HG03060 (cell line): ENCODE measurements at regions not wholly inside any gene's neighbourhood (a gene's known extent, or its start where the extent isn't known, plus 50 kb on each side); places are given as distances from the start of the nearest gene placed in this dataset.

Experiments
- ATAC-seq: cut with Tn5 transposase; IDR thresholded peaks from one replicate; pipeline ENCODE4 v1.9.1; 2021; ENCODE audit warnings: low read depth, moderate number of reproducible peaks; ENCODE audit not compliant: unreplicated experiment

DNA sequence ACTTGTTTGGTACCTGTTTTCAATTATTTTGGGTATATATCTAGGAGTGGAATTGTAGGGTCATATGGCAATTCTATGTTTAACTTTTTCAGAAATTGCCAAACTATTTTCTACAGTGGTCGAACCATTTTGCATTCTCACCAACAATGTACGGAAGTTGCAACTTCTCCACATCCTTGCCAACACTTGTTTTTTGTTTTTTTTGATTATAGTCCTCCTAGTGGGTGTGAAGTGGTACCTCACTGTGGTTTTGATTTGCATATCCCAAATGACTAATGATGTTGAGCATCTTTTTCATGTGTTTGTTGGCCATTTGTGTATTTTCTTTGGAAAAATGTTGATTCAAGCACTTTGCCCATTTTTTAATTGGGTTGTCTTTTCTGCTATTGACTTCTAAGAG lies 122.1 kb downstream of the RPS24 start:
- ATAC-seq, result no peak

DNA sequence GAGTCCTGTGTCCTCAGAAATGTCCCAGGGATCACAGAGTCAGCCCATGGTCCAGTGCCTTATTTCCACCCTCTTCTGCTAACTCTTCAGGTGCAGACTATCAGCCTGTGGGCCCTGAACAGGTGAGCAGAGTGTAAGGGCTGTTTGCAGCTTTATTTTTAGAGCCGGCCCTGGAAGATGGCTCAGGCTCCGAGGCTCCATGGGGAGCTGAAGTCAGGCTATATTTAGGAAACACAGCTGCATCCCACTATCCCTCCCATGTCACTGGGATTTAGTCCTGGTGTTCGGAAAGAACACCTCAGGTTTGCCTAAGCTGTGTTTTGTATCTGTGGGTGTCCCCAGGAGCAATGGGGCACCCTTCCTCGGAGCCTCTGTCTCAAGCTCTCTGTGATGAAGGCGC lies 126.9 kb downstream of the RPS24 start:
- ATAC-seq, result no peak

DNA sequence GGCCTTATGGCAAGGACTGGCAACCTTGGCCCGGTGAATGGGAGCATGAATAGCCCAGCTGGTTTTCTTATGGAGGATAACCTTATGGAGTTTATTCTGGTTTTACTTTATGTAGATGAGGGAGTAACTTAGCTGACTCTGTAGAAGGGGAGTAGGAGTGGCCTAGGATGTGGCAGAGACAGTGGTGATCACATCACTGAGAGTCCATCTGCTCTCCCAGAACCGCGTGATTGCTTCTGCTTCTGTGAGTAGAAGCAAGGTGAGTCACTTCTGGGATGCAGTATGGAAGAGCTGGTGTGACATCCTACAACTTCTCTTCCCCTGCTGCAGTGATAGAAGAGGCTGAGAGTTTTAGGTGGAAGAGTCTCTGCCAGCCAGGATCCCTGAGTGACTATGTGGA lies 129.2 kb downstream of the RPS24 start:
- ATAC-seq, result no peak

DNA sequence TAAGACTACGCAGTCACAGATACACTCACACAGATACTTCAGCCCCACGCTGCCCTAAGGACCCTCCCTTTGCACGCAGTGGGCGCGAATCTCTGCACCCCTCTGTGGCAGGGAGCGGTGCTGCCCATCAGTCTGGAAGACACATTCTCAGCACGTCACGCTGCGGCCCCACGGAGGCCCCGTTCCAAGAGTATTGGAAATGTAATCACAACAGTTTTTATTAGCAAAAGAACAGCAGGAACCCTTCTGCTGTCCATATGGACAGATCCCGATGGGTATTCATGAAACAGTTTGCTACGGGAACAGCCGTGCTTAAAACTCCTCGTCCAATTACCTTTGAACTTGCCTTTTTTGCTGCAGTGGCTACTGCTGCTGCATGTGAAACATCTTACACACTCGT lies 131.0 kb downstream of the RPS24 start:
- ATAC-seq, result no peak

DNA sequence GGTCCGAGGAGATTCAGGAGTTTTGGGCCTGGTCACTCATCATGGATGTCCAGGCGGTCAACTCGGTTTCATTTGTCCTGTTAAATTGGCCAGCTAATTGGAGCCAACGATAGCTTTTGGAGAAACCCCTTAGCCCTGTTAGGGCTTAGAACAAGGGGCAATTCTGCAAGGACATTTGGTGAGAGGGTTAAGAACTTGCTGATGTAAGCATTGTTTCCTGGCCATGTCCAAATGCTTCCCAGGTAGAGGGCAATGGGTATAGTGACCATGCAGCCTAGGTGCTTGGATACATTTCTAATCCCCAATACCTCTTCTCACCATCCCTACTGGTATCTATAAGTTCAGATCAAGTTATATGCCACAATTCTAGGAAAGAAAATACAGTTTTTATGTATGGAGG lies 131.5 kb downstream of the RPS24 start:
- no peak for ATAC-seq

DNA sequence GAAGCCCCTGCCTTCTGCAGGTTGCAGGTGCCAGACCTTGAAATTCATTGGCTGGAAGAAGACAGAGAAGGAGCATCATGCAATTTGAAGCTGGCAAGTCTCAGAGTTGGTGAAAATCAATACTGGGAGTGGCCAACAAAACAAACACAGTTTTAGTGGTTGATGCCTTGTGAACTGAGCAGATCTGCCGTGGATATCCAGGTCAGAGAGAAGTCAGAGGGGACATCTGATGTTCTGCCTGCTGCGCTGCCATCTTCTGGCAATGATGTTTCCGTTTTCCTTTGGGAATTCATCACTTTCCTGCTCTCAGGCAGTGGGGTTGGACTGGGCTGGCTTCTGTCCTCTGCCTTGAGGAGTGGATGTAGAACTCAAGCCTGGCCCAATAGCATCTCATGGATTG lies 132.0 kb downstream of the RPS24 start:
- ATAC-seq, result no peak

DNA sequence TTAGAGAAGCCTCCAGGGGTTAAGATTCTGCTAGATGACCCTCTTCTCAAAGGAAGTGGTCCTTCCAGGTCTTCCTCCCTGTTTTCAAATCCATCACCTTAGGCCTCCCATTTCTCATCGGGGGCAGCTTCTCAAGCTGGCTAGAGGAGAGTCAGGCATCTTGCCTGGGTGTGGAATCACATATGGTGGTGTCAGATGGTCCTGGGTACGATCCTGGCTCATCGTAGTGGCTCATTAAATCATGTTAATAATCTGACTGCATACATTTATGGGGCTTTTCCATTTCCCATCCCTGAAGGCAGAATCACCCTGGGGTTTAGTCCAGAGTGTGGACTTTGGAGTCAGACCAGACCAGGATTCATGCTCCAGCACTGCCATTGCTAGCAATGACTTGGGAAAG lies 132.6 kb downstream of the RPS24 start:
- no peak for ATAC-seq

DNA sequence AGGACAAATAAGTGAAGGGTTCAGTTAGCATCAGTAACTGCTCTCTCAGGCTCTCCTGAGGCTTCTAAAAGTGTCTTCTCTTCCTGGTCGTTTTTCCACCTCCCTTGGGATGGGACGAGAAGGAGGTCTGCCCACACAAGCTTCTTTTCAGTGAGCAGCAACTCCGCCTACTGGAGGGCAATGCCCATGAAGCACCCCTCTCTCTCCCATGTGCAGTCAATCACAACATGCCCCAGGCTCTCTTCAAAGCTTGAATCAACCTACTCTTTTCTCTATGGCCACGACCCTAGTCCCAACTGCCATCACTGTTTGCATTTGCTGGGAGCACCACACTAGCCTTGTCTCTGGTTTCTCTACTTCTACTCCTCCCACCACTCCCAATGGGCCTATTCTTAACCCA lies 135.6 kb downstream of the RPS24 start:
- ATAC-seq, result no peak

DNA sequence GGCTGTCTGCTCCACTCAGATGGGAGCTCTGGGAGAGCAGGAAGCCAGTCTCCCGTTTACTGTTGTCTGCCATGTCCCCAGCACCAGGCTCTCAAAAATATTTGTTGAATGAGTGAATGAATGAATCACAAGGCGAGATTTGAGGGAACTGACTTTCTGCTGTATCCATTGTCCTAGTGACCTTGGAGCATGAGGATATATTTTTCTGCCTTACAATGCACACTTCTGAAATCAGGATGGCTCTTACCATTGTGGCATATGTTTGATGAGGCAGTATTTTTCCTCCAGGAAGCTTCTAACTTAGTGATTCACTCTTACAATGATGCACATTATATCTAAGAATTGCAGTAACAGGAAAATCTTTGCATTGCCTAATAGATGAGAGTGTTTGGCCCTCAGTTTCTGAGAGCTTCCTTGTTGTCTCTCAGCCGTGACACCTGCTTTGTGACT lies 136.4 kb downstream of the RPS24 start:
- ATAC-seq, result no peak

DNA sequence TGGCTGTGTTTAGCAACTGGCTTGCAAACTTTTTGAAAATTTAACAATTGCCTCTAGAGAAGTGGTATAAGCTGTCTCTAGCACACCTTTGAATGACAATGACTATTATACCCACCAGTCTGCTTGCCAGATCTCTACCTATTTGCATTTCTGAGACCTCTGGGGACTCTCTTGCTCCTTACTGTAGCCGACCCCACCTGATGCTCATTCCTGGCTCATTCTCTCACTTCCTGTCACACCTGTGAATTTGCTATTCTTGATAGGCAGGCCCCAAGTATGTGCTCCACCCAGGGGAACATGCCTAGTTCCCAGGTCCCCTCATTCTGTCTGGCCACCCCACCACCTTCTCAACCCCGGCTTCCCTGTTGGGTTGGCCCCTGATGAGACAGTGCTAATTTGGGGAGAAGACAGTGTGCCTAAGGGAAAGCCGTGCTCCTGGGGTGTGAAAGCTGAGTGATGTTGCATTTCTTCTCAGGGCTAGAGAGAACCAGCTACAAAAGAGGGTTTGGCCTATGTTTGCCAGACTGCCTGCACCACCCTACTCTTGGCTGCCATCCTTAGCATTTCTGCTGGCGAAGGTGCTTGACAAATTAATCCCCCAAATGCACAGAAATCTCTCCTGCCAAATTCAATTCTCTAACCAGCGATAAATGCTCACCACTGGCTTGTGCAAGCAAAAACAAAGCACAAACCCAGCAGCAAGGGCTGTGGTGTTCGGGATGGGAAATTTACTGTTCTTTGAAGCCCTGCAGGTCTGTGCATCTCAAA lies 138.2 kb downstream of the RPS24 start:
- ATAC-seq, result no peak

DNA sequence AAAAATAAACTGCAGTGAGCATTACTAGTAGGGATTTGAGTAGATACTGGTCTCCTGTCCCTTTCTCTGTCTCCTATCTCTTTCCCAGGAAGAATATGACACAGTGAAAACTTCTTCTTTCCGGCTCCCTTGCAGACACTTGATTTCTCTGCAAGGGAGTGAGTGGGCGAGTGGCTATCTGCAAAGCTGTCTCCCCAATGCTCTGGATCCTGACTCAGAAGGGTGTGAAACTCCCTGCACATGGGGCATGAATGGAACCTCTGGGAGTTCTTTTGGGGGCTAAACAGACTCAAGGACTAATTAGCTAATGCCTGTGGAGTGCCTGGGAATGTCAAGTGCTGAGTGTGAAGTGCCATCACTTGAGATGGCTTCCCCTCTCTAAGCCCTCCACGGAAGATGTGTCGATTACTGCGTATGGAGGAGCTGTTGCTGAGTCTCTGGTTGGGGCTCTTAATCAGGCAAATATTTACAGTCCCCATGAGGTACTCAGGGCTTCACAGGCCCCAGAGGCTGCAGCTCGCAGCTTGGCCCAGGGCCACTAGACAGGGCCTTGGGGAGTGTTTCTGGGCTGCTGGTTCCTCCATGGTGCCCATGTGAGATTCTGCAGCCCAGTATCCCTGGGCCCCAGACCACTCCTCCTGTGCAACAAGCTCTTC lies 139.8 kb downstream of the RPS24 start:
- no peak for ATAC-seq

DNA sequence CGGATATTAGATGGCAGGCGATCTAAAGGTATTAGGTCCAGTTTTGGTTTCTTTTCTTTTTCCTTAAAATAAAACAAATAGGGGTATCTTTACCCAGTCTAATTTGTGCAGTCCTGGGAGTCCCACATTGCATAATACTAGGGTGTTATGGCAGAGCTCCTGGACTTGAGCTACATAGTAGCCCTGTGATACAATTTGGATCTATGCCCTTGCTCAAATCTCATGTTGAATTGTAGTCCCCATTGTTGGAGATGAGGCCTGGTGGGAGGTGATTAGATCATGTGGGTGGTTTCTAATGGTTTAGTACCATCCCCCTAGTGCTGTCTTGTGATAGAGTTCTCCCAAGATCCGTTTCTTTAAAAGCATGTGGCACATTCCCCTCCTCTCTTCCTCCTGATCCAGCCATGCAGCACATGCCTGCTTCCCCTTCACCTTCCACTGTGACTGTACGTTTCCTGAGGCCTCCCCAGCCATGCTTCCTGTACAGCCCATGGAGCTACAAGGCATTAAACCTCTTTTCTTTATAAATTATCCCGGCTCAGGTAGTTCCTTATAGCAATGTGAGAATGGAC lies 141.9 kb downstream of the RPS24 start:
- ATAC-seq, result no peak

DNA sequence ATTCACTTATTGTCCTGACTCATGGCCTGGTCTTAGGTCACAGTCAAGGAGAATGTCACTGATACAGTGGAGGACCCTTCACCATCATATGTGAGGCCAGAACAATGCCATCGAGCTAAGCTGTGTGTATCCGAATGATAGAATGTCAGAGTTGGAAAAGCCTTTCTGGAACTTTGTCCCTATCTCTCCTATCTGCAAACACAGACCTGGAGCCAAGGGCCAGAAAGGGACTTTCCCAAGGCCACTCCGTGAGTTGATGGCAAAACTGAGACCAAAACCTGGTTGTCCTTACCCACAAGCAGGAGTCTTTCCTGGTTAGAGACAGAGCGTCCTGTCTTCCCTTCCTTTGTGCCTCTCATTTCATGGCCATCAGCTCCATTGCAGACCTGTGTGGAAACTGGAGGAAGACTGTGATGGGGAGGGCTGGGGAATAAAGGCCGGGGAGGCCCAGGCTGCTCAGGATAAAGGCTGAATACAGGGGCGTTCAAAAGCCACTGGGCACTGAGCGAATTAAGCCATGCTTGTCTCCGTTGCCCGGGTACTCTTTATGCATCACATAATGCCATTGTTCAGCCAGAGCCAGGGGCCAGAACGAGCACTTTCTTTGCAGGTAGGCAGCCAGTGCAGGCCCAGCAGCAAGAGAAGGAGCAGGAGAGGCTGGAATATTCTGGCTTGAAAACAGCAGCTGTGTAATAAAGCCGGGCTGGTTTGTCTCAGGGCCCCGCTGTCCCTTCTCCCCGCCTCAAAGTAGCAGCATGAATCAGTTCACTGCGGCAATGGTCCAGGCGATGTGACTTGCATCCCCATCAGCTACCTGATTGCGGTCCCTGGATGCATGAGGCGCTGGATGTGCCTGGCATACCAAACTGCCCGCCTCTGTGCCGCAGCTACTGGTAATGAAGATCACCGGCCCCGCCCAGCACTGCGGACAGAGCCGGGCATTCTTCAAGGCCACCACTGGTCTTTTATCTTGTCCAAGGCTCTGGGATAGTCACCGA lies 143.0 kb downstream of the RPS24 start:
- no peak for ATAC-seq

DNA sequence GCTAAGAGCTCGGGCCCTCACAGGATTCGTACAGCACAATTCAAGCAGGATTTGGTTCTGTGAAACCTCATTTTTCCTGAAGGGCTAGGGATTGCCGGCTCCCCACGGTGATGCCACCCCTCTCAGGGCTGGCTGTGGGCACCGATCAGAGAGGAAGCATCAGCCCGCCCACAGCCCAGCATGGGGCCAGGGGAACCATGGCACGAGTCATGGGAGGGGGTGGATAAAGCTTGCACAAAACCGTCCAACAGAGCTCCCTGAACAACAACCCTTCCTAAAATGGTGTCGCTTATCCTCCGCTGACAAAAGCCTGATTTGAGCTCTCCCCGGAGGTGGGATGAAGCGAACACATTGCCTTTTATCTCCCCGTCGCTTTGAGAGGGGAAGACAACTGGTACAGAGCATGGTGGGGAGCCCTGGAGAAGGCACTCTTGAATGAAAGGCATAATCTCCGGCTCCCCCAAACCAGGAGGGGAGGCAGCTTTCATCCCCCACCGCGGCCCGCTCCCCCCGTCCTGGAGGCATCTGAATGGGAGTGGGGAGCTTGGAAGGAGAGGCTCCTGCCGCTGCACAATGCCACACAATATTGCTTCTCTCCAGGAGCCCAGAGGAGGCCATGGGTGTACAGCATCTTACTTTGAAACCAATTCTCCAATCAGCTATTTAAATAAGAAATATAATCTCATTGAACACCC lies 144.0 kb downstream of the RPS24 start:
- ATAC-seq, result no peak

DNA sequence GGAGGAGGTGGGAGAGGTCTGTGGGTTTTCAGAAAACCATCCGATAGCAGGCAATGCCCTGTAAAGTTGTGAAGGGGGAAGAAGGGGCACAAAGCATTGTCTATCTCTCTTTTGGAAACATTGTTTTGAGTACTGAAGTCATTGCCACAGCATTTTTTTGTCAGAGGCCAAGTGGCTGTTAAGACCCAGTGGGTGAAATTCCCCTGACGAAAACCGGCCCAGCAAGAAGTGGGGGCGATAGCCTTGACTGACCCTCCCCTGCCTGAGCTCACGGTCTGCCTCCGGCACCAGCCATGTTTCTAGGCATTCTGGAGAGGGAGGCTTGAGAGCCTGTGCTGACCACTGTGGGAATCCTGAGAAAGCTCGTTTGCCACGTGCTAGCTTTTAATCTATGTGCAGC lies 144.7 kb downstream of the RPS24 start:
- ATAC-seq, result no peak

DNA sequence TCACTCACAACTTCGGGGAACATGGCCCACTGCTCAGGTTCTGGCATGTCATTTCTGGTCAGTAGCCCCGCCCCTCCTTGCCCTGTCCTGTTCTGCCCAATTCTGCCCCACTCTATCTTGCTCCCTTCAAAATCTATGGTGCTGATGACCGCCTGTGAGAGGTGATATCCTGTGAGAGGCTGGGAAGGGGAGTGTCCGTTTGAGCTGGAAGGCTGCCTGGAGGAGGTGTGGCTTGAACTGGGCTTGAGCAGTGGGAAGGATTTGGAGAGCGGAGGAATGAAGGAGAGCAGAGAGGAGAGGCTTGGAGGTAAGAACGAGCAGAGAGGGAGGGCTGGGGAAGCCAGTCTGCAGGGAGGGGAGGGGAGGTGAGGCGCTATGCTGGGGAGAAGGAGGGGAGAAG lies 145.3 kb downstream of the RPS24 start:
- ATAC-seq, result no peak

DNA sequence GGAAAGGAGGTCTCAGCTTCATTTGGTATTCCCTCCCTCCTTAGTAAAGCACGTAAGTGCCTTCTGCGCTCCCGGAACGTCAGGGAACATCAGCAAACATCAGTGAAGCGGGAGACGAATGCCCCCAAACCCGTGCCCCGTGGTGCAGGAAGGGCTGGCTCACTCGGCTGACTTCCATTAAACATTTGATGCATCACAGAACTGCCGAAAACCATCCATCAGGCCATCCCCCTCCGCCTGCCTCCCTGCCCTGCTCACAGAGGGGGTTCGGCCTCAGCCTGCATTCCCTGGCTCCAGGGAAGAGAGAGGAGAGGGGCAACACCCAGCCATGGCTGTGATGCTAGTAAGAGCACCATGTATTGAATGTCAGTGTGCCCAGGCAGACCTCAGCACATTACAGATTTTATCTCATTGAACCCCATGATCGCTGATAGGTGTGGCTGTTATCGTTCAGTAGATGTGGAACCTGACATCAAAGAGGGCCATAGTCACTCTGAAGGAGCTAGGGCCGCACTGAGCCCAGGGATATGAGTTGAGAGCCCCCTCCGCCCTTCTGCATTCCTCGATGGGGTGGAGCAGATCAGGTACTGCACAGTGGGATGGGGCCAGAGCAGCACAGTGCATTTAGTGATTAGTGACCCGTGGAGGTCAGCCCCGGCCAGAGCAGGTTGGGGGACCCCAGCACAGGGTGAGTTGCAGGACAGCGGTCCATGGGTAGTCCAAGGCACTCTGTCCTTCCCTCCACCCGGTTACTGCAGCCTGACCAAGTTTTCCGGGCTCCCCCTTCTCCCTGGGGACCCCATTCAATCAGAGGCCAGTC lies 146.4 kb downstream of the RPS24 start:
- no peak for ATAC-seq

DNA sequence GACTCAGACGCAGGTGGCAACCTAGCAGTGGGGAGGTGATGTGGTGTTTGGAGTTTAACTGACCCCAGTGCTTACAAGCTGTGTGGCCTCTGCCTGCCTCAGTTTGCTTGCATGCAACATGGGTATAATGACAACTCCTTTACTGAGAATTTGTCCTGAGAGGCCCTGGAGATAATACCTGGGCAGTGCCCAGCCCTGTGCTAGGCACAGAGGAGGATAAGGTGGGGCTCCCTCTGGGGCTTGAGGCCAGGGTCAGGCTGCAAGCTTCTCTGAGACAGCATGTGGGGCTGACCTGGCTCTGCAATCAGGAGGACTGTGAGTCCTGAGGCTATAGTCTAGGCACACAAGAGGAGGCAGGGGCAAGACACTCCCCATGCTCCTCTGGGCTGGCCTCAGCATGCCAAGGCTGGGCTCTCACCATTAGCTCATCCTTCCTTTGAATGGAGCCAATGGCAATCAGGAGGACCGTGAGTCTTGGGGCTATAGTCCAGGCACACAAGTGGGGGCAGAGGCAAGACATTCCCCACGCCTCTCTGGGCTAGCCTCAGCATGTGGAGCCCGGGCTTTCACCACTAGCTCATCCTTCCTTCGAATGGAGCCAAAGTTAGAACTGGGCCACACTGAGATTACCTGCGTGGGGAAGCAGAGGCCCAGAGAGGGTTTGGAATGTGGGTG lies 147.9 kb downstream of the RPS24 start:
- ATAC-seq, result no peak

DNA sequence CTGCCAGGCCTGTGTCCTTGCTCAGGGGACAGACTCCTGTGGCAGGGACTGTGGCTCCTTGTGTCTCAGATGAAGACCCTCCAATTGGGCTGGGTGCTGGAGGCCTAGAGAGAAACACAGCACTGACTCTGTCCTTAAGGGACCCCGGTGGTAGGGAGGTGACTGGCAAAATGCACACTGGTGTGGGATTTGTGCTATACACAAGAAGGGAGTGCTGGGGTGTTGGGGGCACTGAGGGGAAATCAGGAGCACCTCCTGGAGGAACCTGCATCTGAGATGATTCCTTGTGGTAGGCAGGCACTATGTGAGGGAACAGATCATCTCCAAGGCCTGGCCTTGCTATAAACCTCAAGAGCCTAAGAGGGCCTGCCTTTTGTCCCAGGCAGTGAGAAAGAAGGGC lies 149.2 kb downstream of the RPS24 start:
- no peak for ATAC-seq
